Brain microvascular endothelial cell (primary cell): ENCODE measurements at regions not wholly inside any gene's neighbourhood (a gene's known extent, or its start where the extent isn't known, plus 50 kb on each side); places are given as distances from the start of the nearest gene placed in this dataset.

Source experiments
- DNase-seq: peaks from one replicate; pipeline ENCODE4 v3.0.0-alpha.2; 2020
- H3K27ac ChIP-seq: fragments of 250-450 bp; sonication (Bioruptor Pico); 2 replicates; pipeline ENCODE4 v1.5.1; 2020; ENCODE audit warnings: mild to moderate bottlenecking, moderate library complexity
- H3K27me3 ChIP-seq: fragments of 250-450 bp; sonication (Bioruptor Pico); replicated peaks from 2 replicates; pipeline ENCODE4 v1.5.1; 2020; ENCODE audit warnings: mild to moderate bottlenecking
- H3K36me3 ChIP-seq: fragments of 250-450 bp; sonication (Bioruptor Pico); replicated peaks from 2 replicates; pipeline ENCODE4 v1.5.1; 2020; ENCODE audit warnings: mild to moderate bottlenecking
- H3K4me3 ChIP-seq: 2 replicates; pipeline ENCODE4 v1.5.1; 2011; ENCODE audit warnings: low read depth, mild to moderate bottlenecking, control low read depth, low read length, moderate library complexity
- in situ Hi-C: cut with HindIII; loops from 2 replicates; pipeline ENCODE4 v1.10.0; 2017; ENCODE audit warnings: low sequenced_read_pairs, low pct_ligation_motif_present
- TF ChIP-seq, protein P1 (sequence below): IDR thresholded peaks from 2 replicates; pipeline ENCODE4 v1.5.1; 2011; ENCODE audit warnings: low read depth, mild to moderate bottlenecking, moderate library complexity, low read length, control low read depth, inconsistent platforms; ENCODE audit errors: missing control alignments

DNA sequence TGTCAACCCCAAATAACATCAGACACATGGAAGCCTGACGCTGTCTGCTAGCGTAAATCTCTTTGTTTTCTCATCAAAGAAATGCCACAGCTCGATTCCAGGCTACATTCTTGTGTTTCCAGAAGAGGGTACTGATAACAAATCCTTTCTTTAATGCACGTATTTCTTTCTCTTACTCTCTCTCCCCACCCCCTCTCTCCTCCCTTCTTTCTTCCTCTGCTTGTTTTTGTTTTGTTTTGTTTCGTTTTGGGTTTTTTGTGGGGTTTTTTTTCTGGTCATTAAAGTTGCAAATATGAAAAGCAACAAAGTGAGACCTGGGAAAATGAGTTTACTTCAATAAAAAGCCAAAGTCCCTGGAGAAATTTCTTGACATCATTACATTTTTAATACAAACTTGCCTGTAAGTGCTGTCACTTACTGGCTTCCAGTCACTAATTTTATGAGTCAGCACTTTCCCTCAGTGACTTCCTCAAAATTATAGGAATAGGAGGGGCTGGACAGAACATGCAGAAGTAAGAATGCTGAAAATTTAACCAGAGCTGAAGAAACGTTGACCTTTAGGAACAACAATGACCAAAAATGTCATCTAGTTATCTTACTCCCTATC, 106.7 kb upstream of the NABP1 start:
- Histone ChIP-seq H3K27me3 (no peaks in the 10 kb centered on the region), H3K27ac (peak overlapping the region; percentile 41), H3K4me3 (peak overlapping the region; percentile 29), H3K36me3 (no peaks in the 10 kb centered on the region)
- in situ Hi-C loops: loop anchor here (25.0 kb wide), 2 partner anchors 116 to 591 kb away; partner anchors contain the start of gene NABP1
- TF ChIP-seq, protein P1, sequence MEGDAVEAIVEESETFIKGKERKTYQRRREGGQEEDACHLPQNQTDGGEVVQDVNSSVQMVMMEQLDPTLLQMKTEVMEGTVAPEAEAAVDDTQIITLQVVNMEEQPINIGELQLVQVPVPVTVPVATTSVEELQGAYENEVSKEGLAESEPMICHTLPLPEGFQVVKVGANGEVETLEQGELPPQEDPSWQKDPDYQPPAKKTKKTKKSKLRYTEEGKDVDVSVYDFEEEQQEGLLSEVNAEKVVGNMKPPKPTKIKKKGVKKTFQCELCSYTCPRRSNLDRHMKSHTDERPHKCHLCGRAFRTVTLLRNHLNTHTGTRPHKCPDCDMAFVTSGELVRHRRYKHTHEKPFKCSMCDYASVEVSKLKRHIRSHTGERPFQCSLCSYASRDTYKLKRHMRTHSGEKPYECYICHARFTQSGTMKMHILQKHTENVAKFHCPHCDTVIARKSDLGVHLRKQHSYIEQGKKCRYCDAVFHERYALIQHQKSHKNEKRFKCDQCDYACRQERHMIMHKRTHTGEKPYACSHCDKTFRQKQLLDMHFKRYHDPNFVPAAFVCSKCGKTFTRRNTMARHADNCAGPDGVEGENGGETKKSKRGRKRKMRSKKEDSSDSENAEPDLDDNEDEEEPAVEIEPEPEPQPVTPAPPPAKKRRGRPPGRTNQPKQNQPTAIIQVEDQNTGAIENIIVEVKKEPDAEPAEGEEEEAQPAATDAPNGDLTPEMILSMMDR: peak; percentile 46
- peak; percentile 65 for DNase-seq

DNA sequence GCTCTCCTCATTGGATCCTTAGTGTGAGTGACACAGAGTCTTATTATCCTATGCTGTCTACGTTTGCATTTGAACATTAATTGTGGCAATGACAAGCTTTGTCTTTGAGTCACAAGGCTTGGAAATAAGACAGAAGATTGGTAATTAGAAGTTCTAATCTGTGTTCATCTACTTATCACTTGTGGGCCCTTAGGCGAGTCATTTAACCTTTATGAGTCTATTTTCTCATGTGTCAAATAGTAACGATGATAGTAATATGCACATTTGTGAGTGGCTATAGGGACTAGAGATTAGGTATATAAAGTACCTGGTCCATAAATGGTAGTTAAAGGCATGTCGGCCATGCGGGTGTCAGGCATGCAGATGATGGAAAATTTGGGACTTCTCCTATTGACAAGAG, 105.6 kb upstream of the NABP1 start:
- TF ChIP-seq, protein P1: no peak
- in situ Hi-C loops: loop anchor here (25.0 kb wide), 2 partner anchors 115 to 590 kb away; partner anchors contain the start of gene NABP1

DNA sequence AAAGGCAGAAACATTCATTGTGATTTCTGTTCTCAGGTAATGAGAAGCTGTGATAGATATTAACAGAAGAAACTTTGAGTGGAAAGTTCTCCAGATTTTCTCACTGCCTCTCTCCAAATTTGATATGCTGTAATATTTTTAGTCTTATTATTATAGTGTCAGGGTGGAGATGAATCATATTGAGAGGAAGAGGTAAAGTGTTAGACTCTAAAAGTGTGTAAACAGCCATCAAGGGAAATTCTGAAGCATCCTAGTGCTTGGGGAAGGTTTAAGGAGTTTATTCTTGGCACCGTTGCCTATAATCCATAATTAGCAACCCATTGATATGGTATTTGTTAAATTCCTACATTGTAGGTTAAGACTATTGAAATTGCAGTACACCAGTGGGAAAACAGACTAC, 104.7 kb upstream of the NABP1 start:
- Histone ChIP-seq H3K27ac (no peak overlapping the region), H3K36me3 (no peaks in the 10 kb centered on the region), H3K4me3 (no peak overlapping the region), H3K27me3 (no peaks in the 10 kb centered on the region)
- no peak for DNase-seq
- TF ChIP-seq, protein P1: no peak
- in situ Hi-C loops: loop anchor here (25.0 kb wide), 2 partner anchors 114 to 589 kb away; partner anchors contain the start of gene NABP1

More for the DNA sequence above, 105.6 kb upstream of the NABP1 start:
- H3K36me3 ChIP-seq: no peaks in the 10 kb centered on the region
- H3K4me3 ChIP-seq: no peak overlapping the region
- H3K27ac ChIP-seq: no peak overlapping the region
- no peak for DNase-seq
- no peaks in the 10 kb centered on the region for H3K27me3 ChIP-seq

DNA sequence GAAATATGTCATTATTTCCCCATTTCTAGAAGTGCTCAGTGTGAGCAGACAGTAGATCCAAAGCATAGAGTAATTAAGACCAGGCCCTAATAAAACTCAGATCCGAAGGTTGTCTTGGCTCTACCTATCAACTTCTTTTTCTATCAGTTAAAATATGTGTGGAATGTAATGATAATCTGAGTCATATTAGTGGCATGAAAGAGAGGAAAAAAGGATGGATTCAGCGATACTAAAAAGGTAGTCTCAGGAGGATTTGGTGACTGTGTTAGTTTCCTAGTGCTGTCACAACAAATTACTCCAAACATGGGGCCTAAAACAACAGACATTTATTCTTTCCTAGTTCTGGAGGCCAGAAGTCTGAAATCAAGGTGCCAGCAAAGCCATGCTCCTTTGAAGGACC, 103.7 kb upstream of the NABP1 start:
- TF ChIP-seq, protein P1: no peak
- in situ Hi-C loops: loop anchor here (25.0 kb wide), 2 partner anchors 113 to 588 kb away; partner anchors contain the start of gene NABP1
- no peak overlapping the region for H3K27ac ChIP-seq
- no peak for DNase-seq
- H3K36me3 ChIP-seq: no peaks in the 10 kb centered on the region
- H3K4me3 ChIP-seq: no peak overlapping the region
- no peaks in the 10 kb centered on the region for H3K27me3 ChIP-seq

DNA sequence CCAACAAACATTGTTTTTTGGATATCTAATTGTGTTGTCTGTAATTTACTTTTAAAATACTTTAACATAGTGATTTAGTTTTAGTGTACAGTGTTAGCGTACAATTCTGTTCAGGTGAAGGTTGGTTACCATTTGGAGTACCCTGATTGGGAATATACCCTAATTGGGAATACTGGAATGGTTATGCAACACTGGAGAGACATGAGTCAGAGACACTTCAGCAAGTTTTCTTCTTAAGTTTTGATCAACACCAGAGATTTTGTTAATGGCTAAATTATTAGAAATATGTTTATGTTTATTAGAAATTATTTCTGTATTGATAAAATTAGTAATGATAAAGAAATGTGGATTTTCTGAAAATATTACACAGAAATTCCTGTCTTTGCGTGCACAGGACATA, 100.3 kb upstream of the NABP1 start:
- TF ChIP-seq, protein P1: no peak
- DNase-seq: no peak
- H3K27ac ChIP-seq: no peak overlapping the region
- no peak overlapping the region for H3K4me3 ChIP-seq
- no peaks in the 10 kb centered on the region for H3K27me3 ChIP-seq
- no peaks in the 10 kb centered on the region for H3K36me3 ChIP-seq
- in situ Hi-C loops: no loop called here

DNA sequence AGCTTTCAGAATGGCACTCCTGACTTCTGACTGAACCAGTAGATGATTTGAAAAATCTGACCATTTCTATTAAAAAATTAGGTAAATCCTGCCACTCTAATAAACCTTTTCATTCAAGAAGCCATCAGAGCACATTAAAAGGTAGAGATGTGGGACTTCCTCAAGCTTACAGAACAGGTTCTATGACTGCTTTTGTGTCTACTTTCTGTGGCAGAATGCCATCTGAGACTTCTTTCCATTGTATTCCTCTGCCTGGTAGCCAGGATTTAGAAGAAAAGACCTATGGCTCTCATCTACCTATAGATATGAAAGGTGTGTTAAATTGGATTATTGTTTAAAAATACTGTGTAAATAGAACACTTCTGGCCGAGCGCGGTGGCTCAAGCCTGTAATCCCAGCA, 99.9 kb upstream of the NABP1 start:
- Histone ChIP-seq H3K27me3 (no peaks in the 10 kb centered on the region), H3K36me3 (no peaks in the 10 kb centered on the region), H3K27ac (no peak overlapping the region), H3K4me3 (no peak overlapping the region)
- in situ Hi-C loops: no loop called here
- TF ChIP-seq, protein P1: no peak
- no peak for DNase-seq
